ENCODE measurements at regions not wholly inside any gene's neighbourhood (a gene's known extent, or its start where the extent isn't known, plus 50 kb on each side); places are given as distances from the start of the nearest gene placed in this dataset.

- TF ChIP-seq CTCF (conservative IDR thresholded peaks at IDR 0.05; ENCODE audit: low read depth in 2 of 2) (no peak), ETS1 (IDR thresholded peaks at IDR 0.05) (no peak), EZH2phosphoT487 (IDR thresholded peaks at IDR 0.05; ENCODE audit: unreplicated experiment) (no peak), STAT1 (IDR thresholded peaks at IDR 0.05; ENCODE audit: unreplicated experiment) (no peak), POLR2AphosphoS5 (IDR thresholded peaks at IDR 0.05; ENCODE audit: low read depth) (no peak)
These were observed 264.2 kb downstream of the RAB28 start (continued) for GRCh38 chr4:13219971-13220370.

GRCh38 chr4:13218326-13218958 is 265.7 kb downstream of the RAB28 start:
- peaks cover 6% of the 10 kb centered on the region; the same call in 1 of the 3 replicates for H3K9me3 Mint-ChIP-seq
- ATAC-seq (no peak), DNase-seq (ENCODE audit: low spot score) (no peak)
- Histone ChIP-seq H3K4me1 (ENCODE audit: insufficient read depth) (peaks cover 8% of the 10 kb centered on the region), H3K4me3 (no peak overlapping the region), H3K79me2 (replicated peaks; ENCODE audit: insufficient read depth) (no peaks in the 10 kb centered on the region), H4K20me1 (replicated peaks; ENCODE audit: insufficient read depth) (no peaks in the 10 kb centered on the region), H3K27ac (ENCODE audit: low read depth) (no peak overlapping the region), H2AFZ (no peak overlapping the region), H3F3A (replicated peaks; ENCODE audit: low read depth) (no peaks in the 10 kb centered on the region), H3K27me3 (ENCODE audit: insufficient read depth) (no peaks in the 10 kb centered on the region), H3K9me2 (ENCODE audit: insufficient read depth) (peaks cover 6% of the 10 kb centered on the region; the same call in 1 of the 2 replicates), H3K4me2 (no peak overlapping the region), H3K36me3 (ENCODE audit: insufficient read depth) (no peaks in the 10 kb centered on the region)
- peaks cover 6% of the 10 kb centered on the region; the same call in 1 of the 3 replicates for H3K4me1 Mint-ChIP-seq
- no peak overlapping the region for H3K4me3 Mint-ChIP-seq
- H3K27me3 Mint-ChIP-seq (ENCODE audit: insufficient read depth, low read depth, poor library complexity), result peaks cover 1% of the 10 kb centered on the region
- H3K27ac Mint-ChIP-seq, result no peak overlapping the region
- no peaks in the 10 kb centered on the region; the same call in 2 of the 3 replicates for H3K36me3 Mint-ChIP-seq (ENCODE audit: low read depth)
- TF ChIP-seq REST (IDR thresholded peaks at IDR 0.05; ENCODE audit: unreplicated experiment), result no peak
- TF ChIP-seq EZH2 (IDR thresholded peaks at IDR 0.05; ENCODE audit: low read depth, unreplicated experiment), result no peak
- no peak for TF ChIP-seq ETS1 (IDR thresholded peaks at IDR 0.05)
- no peak for TF ChIP-seq POLR2AphosphoS5 (IDR thresholded peaks at IDR 0.05; ENCODE audit: low read depth)
- TF ChIP-seq STAT1 (IDR thresholded peaks at IDR 0.05; ENCODE audit: unreplicated experiment), result no peak
- TF ChIP-seq EZH2phosphoT487 (IDR thresholded peaks at IDR 0.05; ENCODE audit: unreplicated experiment), result no peak
- TF ChIP-seq NANOG (IDR thresholded peaks at IDR 0.05; ENCODE audit: borderline replicate concordance), result no peak
- no peak for TF ChIP-seq JUNB (IDR thresholded peaks at IDR 0.05; ENCODE audit: unreplicated experiment)
- TF ChIP-seq CREB1 (CRISPR knock-in tag; IDR thresholded peaks at IDR 0.05; ENCODE audit: low read depth), result no peak
- TF ChIP-seq CTCF (conservative IDR thresholded peaks at IDR 0.05; ENCODE audit: low read depth in 2 of 2), result no peak
